ENCODE measurements at regions not wholly inside any gene's neighbourhood (a gene's known extent, or its start where the extent isn't known, plus 50 kb on each side); places are given as distances from the start of the nearest gene placed in this dataset.

GRCh38 chr14:61226015-61226654, 55.0 kb downstream of the TMEM30B start:
- no peak for DNase-seq

GRCh38 chr14:61225344-61225743, 55.8 kb downstream of the TMEM30B start:
- no peak for DNase-seq

- no peak for DNase-seq
Measured at GRCh38 chr14:61223552-61223951, 57.6 kb downstream of the TMEM30B start.

GRCh38 chr14:61222388-61222787, 58.8 kb downstream of the TMEM30B start:
- no peak for DNase-seq

GRCh38 chr14:61221906-61222305, 59.2 kb downstream of the TMEM30B start:
- DNase-seq, result no peak

- no peak for DNase-seq
Measured at GRCh38 chr14:61219673-61220072, 61.5 kb downstream of the TMEM30B start.

GRCh38 chr14:61219256-61219655, 61.9 kb downstream of the TMEM30B start:
- DNase-seq, result no peak

GRCh38 chr14:61218767-61219166, 62.4 kb downstream of the TMEM30B start:
- DNase-seq, result no peak

- no peak for DNase-seq
Measured at GRCh38 chr14:61218157-61218556, 63.0 kb downstream of the TMEM30B start.

GRCh38 chr14:61217516-61217915, 63.6 kb downstream of the TMEM30B start:
- no peak for DNase-seq

GRCh38 chr14:61215222-61216020, 65.7 kb downstream of the TMEM30B start:
- no peak for DNase-seq

- DNase-seq, result no peak
Measured at GRCh38 chr14:61213920-61214319, 67.2 kb downstream of the TMEM30B start.

- DNase-seq, result no peak
Measured at GRCh38 chr14:61213191-61213621, 67.9 kb downstream of the TMEM30B start.

- no peak for DNase-seq
Measured at GRCh38 chr14:61212546-61212945, 68.6 kb downstream of the TMEM30B start.

- no peak for DNase-seq
Measured at GRCh38 chr14:61211476-61212255, 69.5 kb downstream of the TMEM30B start.

- no peak for DNase-seq
Measured at GRCh38 chr14:61203081-61203753, 77.9 kb downstream of the TMEM30B start.

- DNase-seq, result no peak
Measured at GRCh38 chr14:61202124-61202523, 79.0 kb downstream of the TMEM30B start.

- no peak for DNase-seq
Measured at GRCh38 chr14:61201171-61201570, 80.0 kb downstream of the TMEM30B start.

GRCh38 chr14:61197416-61197815, 83.7 kb downstream of the TMEM30B start:
- no peak for DNase-seq

- no peak for DNase-seq
Measured at GRCh38 chr14:61196792-61197191, 84.3 kb downstream of the TMEM30B start.

GRCh38 chr14:61196034-61196433, 85.1 kb downstream of the TMEM30B start:
- no peak for DNase-seq

GRCh38 chr14:61193476-61193875, 87.7 kb downstream of the TMEM30B start:
- DNase-seq, result no peak

- DNase-seq, result no peak
Measured at GRCh38 chr14:61192989-61193388, 88.1 kb downstream of the TMEM30B start.

All from stimulated activated naive CD4-positive, alpha-beta T cell (primary cell).